DMS114 treated with DMSO at 0.1 percent for 48 hours (cell line): ENCODE measurements at regions not wholly inside any gene's neighbourhood (a gene's known extent, or its start where the extent isn't known, plus 50 kb on each side); places are given as distances from the start of the nearest gene placed in this dataset.

Experiments
- DNase-seq: peaks from one replicate; lab custom pipeline; 2025; ENCODE audit not compliant: unreplicated experiment; lab: John Stamatoyannopoulos, UW

DNA sequence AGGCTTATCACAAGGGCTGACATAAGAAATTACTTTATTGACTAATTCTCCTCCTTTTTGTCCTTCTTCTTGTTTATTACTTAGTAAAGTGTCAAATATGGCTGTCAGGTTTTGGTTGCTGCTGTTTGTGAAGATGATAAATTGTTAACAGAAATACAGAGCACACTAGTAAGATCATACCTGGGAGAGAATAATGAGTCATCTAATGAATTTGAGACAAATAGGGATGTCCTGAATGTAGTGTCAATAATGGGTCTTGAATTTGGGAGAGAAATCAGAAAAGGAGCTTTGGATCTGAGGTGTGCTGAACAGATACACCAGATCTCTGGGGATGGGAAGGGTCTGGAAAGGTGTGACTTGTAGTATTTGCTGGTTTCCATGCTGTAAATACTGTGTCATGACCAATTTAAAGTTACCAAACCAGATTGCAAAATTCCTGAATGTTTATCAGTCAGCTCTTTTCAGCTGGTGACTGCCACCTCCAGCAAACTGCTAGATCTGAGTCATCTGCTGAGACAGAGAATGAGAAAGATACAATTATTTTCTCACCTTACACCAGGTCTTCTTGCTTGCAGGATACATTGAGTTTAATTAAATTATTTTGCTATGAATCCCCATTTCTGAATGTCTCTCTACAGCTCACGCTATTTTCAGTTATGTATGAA, 76.7 kb upstream of the SATB1 start:
- no peak for DNase-seq

DNA sequence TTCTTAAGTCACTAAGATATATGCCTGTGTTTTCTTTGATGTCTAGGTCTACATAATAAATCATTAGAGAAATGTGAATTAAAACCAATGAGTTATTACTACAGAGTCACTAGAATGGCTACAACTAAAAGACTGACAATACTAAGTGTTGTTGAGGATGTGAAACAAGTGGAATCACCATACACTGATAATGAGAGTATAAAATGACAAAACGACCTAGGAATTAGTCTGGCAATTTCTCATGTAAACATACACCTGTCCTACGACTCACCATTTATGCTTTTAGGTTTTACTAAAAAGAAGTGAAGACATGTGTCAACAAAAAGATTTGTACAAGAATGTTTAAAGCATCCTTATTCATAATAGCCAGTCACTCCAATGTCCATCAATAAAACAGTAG, 75.2 kb upstream of the SATB1 start:
- DNase-seq = no peak

DNA sequence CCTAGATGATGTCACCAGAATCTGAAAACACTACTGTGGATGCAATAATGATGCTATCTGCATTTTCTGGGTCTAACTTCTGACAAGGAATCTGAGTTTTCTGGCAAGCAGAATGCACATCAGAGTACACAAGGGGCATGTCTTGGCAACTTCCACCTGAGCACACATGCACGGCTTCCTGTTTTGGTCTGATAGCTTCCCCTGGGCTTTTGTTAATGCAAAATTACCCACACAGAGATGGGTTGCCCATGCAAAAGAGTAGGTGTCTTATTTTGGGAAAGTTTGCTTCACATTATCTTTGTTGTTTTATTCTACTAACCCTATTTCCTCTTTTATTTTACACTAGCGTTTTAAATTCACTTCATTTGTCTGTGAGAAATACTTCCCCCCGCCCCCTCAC, 74.2 kb upstream of the SATB1 start:
- no peak for DNase-seq

DNA sequence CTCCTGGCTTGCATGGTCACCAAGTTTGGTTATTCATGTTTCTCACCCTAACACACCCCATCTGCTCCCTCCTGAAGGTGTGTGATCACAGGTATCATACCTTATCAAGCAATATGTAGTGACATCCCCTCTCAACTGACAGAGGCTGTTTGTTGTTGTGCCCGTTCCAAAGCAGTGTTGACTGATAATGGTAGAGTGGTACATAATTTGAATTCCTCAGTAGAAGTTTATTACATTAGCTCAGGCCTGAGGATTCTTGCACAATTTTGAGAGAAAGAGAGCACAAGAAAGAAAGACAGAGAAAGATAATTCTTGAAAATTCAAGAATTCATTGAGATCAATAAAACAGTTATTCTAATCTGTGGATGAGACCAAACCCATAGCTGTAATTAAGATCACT, 69.1 kb upstream of the SATB1 start:
- DNase-seq = no peak

DNA sequence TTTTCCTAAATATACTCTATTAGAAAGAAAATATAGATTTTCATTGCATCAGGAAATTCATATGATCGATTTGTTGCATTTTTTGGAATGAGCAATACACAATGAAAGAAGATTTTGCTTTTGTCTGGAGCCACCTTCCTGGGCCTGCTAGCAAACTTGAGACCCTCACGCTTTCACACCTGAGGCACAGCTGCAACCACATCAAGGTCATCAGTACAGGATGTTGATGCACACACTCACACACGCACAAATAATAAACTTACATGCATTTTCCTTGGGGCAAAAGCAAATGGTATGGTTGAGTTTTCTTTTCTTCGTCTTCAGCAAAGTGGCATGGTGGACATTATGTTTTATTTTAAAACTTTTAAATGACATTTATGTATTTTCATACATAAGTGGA, 64.8 kb upstream of the SATB1 start:
- no peak for DNase-seq

DNA sequence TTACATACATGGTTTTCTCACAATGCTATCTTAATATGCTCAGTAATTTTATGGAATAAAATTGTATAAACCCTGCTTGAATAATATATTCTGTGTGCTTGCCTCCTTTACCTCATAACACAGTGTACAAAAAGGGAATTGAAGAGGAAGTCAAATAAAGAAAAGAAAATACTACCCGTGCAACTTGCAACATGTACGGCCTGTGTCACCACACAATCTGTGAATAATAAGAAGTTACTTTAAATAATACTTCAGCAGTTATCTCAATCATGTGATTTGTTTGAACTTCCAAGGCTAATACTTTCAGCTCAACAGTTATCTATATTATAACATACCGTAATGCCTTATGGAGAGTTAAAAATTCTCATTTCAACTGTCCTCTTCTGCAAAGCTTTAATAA, 58.1 kb upstream of the SATB1 start:
- no peak for DNase-seq

DNA sequence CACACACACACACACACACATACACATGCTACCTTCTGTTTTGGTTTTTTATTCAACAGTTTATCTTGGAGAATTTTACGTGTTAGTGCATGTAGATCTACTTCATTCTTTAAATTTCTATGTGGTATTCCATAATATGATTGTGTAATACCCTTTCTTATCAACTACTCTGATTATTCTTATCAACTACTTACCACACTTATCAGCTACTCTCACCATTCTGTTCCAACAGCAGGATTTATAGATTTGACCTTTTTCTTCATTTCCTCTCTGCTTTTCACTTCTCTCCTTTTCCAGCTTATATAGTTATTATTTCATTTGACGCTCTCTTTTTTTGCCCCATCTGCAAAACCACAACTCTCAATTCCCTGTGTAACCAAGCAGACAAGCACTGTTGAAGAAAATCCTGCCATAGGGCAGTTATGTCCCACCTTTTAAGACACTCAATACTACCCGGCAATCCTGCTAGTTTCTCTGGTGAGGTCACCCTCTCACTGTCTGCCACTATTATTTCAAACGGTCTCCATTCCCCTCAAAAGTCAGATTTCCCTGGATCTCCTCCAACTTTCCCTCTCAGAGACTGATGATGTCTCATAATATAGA, 56.9 kb upstream of the SATB1 start:
- no peak for DNase-seq

DNA sequence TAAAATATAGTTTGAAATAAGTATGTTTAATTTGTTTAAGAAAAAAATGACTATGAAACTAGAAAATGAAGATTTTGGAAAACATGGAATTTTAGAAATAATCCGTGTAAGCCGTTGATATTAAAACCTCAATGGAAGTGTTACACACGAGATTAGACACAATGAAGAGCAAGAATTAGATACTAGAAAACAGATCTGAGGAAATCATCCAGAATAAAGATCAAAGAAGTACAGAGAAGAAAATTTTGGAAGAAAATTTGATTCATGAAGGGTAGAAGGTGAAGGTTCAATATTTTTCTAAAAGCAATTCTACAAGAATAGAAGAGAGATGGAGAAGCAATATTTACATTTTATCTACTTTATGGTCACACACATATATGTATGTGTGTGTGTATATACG, 52.5 kb upstream of the SATB1 start:
- no peak for DNase-seq
